T-helper 17 cell (primary cell): ENCODE measurements at regions not wholly inside any gene's neighbourhood (a gene's known extent, or its start where the extent isn't known, plus 50 kb on each side); places are given as distances from the start of the nearest gene placed in this dataset.

ENCODE experiments used
- ATAC-seq: fragments of 150-1000 bp; cut with Tn5 transposase; 2 replicates; pipeline ENCODE4 v1.10.0; 2021; ENCODE audit warnings: mild to moderate bottlenecking, moderate library complexity
- DNase-seq, 3 donors: peaks; one replicate each; pipeline versions ENCODE4 v3.0.0 to v3.0.0-alpha.2; 2020 to 2021
- H3K9me3 ChIP-seq: one replicate; pipeline ENCODE4 v1.7.0; 2013; ENCODE audit warnings: low read length, mild to moderate bottlenecking; ENCODE audit not compliant: control insufficient read depth, poor library complexity, severe bottlenecking
- H3K27ac Mint-ChIP-seq: one replicate; pipeline ENCODE4 v1.8.0; 2022; ENCODE audit warnings: mild to moderate bottlenecking, moderate library complexity, mixed read lengths
- H3K27me3 Mint-ChIP-seq: one replicate; pipeline ENCODE4 v1.8.0; 2022; ENCODE audit warnings: mixed read lengths
- H3K36me3 Mint-ChIP-seq: one replicate; pipeline ENCODE4 v1.8.0; 2022; ENCODE audit warnings: low read depth, mixed read lengths
- H3K4me1 Mint-ChIP-seq: one replicate; pipeline ENCODE4 v1.8.0; 2022; ENCODE audit warnings: mild to moderate bottlenecking, mixed read lengths
- H3K4me3 Mint-ChIP-seq: one replicate; pipeline ENCODE4 v1.8.0; 2022; ENCODE audit warnings: mild to moderate bottlenecking, moderate library complexity, mixed read lengths

DNA sequence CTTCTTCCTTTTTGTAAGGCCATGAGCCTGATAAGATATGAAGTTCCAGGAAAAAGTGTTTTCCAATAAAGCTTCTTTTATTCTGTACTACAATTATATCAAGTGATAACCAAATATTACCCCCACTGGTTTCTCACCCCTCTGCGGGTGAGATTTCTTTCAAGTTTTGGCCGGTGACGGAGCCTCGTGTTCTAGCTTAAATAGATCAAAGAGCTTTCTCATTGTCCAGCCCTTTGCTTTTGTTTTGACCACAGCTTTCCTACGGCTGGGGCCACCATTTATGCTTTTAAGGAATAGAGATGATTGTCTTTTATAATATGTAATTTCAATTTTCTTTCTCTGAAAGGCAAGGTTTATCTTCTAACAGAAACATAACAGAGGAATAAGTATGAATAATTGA, 196.7 kb upstream of the MTPN start:
- Mint-ChIP-seq H3K4me3 (no peak overlapping the region), H3K36me3 (no peaks in the 10 kb centered on the region), H3K27ac (no peak overlapping the region), H3K27me3 (no peaks in the 10 kb centered on the region), H3K4me1 (peaks cover 5% of the 10 kb centered on the region)
- ATAC-seq (no peak), DNase-seq (no peak)
- H3K9me3 ChIP-seq, result no peaks in the 10 kb centered on the region

- ATAC-seq (no peak), DNase-seq (no peak)
- Mint-ChIP-seq H3K4me1 (peaks cover 5% of the 10 kb centered on the region), H3K27ac (no peak overlapping the region), H3K36me3 (no peaks in the 10 kb centered on the region), H3K27me3 (no peaks in the 10 kb centered on the region), H3K4me3 (no peak overlapping the region)
- H3K9me3 ChIP-seq, result no peaks in the 10 kb centered on the region
Observed at GRCh38 chr7:136171233-136171632, 194.1 kb upstream of the MTPN start.

- DNase-seq, result no peak
- H3K4me1 Mint-ChIP-seq, result peaks cover 2% of the 10 kb centered on the region
- no peak for ATAC-seq
- no peak overlapping the region for H3K27ac Mint-ChIP-seq
- H3K27me3 Mint-ChIP-seq, result no peaks in the 10 kb centered on the region
- no peaks in the 10 kb centered on the region for H3K9me3 ChIP-seq
- no peaks in the 10 kb centered on the region for H3K36me3 Mint-ChIP-seq
- H3K4me3 Mint-ChIP-seq, result no peak overlapping the region
Observed at GRCh38 chr7:136168821-136169220, 191.7 kb upstream of the MTPN start.

DNA sequence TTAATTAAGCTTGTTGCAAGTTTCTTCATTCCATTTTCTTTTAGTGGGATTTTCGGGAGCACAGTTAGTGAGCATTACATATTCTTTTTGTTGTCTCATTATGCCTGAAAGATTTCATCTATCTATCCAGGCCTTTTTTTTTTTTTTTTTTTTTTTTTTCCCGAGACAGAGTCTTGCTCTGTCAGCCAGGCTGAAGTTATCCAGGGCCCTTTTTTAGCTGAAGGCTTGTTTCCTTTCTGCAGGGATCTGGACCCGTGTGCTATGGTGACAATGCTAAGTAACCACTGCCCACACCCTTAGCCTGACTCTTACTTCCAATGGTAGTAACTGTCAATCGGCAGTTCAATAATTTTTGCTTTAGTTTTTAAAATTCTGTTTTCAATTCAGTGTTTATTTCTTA, 190.8 kb upstream of the MTPN start:
- no peaks in the 10 kb centered on the region for H3K27me3 Mint-ChIP-seq
- no peaks in the 10 kb centered on the region for H3K9me3 ChIP-seq
- H3K36me3 Mint-ChIP-seq, result no peaks in the 10 kb centered on the region
- H3K4me3 Mint-ChIP-seq, result no peak overlapping the region
- DNase-seq, result no peak
- H3K4me1 Mint-ChIP-seq, result peaks cover 2% of the 10 kb centered on the region
- ATAC-seq, result no peak
- H3K27ac Mint-ChIP-seq, result no peak overlapping the region

DNA sequence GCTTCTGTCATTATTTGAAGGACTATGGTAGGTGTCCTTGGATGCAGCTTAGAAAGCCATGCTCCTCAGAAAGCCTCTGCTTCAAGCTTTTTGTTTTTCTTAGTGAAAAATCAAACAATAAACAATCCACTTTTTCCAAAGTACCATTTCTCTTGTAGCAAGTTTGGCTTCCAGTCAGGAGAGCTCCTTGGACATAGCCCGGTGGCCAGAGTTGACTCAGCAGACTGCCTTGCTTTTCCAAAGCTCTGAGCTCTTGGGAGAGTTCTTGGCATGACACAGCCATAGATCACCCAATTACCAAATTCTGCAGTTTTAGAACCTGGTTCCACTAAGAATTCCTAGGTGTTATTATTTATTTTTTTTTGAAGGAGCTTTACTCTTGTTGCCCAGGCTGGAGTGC, 189.4 kb upstream of the MTPN start:
- DNase-seq, result no peak
- Mint-ChIP-seq H3K4me3 (no peak overlapping the region), H3K27me3 (no peaks in the 10 kb centered on the region), H3K36me3 (no peaks in the 10 kb centered on the region), H3K27ac (no peak overlapping the region), H3K4me1 (no peaks in the 10 kb centered on the region)
- H3K9me3 ChIP-seq, result no peaks in the 10 kb centered on the region
- no peak for ATAC-seq

DNA sequence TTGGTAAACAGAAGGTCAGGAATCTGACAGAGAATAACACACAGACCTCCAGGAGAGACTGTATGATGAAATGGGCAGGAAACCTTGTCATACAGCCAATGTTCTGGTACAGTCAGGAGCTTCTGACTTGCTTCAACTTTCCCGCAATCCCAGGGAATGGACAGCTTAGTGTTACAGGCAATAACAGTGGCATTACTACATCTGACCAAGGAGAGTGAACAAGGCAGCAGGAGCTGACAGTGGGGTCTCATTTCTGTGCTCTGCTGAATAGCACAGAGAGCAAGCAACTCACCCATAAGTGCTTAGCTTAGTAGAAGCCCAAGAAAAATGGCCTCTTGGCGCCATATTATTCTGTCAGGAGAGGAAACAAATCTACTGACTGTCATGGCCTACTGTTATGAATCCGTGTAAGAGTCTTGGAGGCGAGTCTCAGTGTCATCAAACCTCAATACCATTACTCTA, 186.2 kb upstream of the MTPN start:
- no peak for ATAC-seq
- Mint-ChIP-seq H3K27ac (no peak overlapping the region), H3K4me1 (peaks cover 2% of the 10 kb centered on the region), H3K27me3 (no peaks in the 10 kb centered on the region), H3K4me3 (no peak overlapping the region), H3K36me3 (no peaks in the 10 kb centered on the region)
- no peak for DNase-seq
- H3K9me3 ChIP-seq, result no peaks in the 10 kb centered on the region

DNA sequence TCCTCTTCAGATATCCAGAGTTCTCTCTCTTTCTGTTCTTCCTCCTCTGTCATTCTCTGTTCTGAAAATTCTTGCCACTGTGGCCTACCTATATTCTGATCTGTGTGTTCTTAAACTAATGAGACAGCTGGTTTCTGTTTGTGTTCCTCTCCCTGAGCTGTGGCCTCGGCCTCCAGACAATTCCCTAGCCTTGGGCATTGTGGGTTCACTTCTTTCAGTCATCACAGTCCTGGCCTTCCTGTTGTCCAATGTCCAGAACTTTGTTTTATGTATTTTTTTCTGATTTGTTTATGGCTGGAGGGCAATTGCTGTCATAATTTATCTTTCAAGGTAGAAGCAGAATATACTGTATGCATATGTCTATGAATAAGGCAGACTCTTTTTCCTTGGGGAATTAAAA, 173.2 kb upstream of the MTPN start:
- H3K4me1 Mint-ChIP-seq, result peaks cover 3% of the 10 kb centered on the region
- H3K36me3 Mint-ChIP-seq, result no peaks in the 10 kb centered on the region
- DNase-seq (no peak), ATAC-seq (no peak)
- no peaks in the 10 kb centered on the region for H3K27me3 Mint-ChIP-seq
- H3K27ac Mint-ChIP-seq, result no peak overlapping the region
- H3K9me3 ChIP-seq, result no peaks in the 10 kb centered on the region
- H3K4me3 Mint-ChIP-seq, result no peak overlapping the region

- Mint-ChIP-seq H3K27me3 (no peaks in the 10 kb centered on the region), H3K4me1 (peaks cover 3% of the 10 kb centered on the region), H3K27ac (no peak overlapping the region), H3K4me3 (no peak overlapping the region), H3K36me3 (no peaks in the 10 kb centered on the region)
- ATAC-seq (no peak), DNase-seq (no peak)
- no peaks in the 10 kb centered on the region for H3K9me3 ChIP-seq
Observed at GRCh38 chr7:136148920-136149319, 171.8 kb upstream of the MTPN start.

DNA sequence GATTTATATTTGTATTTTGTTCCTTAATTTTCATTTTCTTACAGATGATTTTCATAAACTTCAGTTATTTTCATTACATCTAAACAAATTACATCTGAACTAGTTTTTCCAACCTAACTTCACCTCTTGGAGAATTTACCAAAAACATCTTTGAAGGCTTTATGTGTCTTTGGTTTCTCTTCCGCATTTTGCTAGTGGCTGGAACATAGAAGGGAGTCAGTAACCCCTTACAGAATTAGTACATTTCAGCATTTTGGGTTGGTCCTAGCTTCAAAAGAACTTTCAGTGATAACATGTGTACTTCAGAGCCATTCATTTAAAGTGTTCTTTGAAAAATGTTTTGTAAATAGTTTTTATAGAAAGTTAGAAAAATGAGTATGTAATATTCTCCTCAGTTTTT, 169.8 kb upstream of the MTPN start:
- H3K4me1 Mint-ChIP-seq, result peaks cover 3% of the 10 kb centered on the region
- no peaks in the 10 kb centered on the region for H3K36me3 Mint-ChIP-seq
- DNase-seq (no peak), ATAC-seq (no peak)
- H3K27ac Mint-ChIP-seq, result no peak overlapping the region
- H3K4me3 Mint-ChIP-seq, result no peak overlapping the region
- H3K9me3 ChIP-seq, result no peaks in the 10 kb centered on the region
- H3K27me3 Mint-ChIP-seq, result no peaks in the 10 kb centered on the region

DNA sequence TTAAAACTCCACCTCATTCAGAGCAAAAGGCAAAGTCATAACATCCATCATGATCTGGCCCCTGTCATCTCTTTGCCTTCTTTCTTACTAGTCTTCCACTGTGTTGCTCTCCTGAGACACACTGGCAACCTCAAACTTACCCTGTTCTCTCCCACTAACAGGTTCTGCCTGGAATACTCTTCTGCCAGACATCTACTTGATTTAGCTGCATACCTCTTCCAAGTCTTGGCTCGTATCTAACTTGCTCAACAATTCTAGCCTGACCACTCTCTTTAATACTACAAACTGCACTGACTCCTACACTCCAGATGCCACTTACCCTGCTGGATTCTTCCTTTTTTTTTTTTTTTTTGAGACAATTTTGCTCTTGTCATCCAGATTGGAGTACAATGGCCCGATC, 167.0 kb upstream of the MTPN start:
- Mint-ChIP-seq H3K4me1 (no peaks in the 10 kb centered on the region), H3K36me3 (no peaks in the 10 kb centered on the region), H3K27me3 (no peaks in the 10 kb centered on the region), H3K27ac (no peak overlapping the region), H3K4me3 (no peak overlapping the region)
- DNase-seq (no peak), ATAC-seq (no peak)
- no peaks in the 10 kb centered on the region for H3K9me3 ChIP-seq

- ATAC-seq (no peak), DNase-seq (no peak)
- no peak overlapping the region for H3K27ac Mint-ChIP-seq
- H3K4me3 Mint-ChIP-seq, result no peak overlapping the region
- H3K27me3 Mint-ChIP-seq, result no peaks in the 10 kb centered on the region
- H3K36me3 Mint-ChIP-seq, result no peaks in the 10 kb centered on the region
- H3K9me3 ChIP-seq, result no peaks in the 10 kb centered on the region
- no peaks in the 10 kb centered on the region for H3K4me1 Mint-ChIP-seq
Observed at GRCh38 chr7:136143271-136143670, 166.1 kb upstream of the MTPN start.

DNA sequence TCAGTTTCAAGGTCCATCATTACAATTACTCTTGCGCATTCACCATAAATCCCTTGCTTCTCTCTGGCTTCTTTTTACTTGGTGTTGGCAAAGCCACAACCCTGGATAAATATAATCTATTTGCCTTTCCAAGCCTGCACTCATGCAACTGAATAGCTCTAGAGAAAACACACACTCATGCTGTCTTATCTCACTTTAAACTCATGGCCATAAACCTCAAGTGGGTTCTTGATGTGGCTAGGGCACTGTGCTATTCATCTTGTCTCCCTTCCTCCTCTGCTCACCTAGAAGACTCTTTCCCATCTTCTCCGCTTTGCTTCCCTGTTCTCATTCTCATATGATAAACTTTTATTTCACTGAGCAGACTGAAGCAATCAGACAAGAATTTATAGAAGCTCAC, 165.4 kb upstream of the MTPN start:
- Mint-ChIP-seq H3K27ac (no peak overlapping the region), H3K27me3 (no peaks in the 10 kb centered on the region), H3K4me3 (no peak overlapping the region), H3K36me3 (no peaks in the 10 kb centered on the region), H3K4me1 (no peaks in the 10 kb centered on the region)
- no peak for ATAC-seq
- H3K9me3 ChIP-seq, result no peaks in the 10 kb centered on the region
- DNase-seq, result no peak

DNA sequence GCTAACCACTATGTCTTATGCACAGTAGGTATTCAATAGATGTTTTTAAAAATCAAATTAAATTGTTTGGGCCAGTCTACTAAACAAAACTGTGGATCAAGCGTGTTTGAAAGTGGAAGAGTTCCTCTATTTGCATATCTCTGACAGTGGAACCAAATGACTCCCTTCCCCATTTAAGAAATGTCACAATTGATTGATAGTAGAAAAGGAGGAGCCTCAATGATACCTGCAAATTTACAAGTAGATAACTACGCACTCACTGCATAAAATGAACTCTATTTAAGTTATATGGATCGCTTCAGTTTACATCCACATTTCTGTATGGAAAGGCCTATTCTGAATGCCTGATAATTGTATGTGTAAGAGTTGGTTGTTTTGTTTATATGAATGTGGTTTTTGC, 163.3 kb upstream of the MTPN start:
- Mint-ChIP-seq H3K36me3 (no peaks in the 10 kb centered on the region), H3K27ac (no peak overlapping the region)

DNA sequence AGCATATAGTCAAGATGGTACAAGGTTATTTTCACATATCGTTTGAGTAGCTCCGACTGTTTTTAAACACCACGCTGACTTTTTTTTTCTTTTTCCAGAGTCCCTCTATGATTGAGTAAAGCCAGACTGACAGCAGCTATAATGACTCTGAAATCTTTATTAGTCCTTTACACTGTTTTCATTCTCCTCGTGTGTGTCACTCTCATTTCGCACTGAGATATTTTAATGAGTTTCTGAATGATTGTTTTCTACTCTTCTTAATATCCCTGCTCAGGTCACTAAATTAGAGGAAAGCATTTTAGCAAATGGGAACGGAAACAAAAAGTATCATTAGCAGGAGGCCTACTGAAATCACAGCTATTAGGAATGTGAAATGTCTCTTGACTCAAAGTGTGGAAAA, 162.3 kb upstream of the MTPN start:
- Mint-ChIP-seq H3K27me3 (no peaks in the 10 kb centered on the region), H3K4me1 (peaks cover 3% of the 10 kb centered on the region), H3K27ac (no peak overlapping the region), H3K36me3 (peaks cover 3% of the 10 kb centered on the region), H3K4me3 (no peak overlapping the region)
- no peak for ATAC-seq
- DNase-seq, result no peak
- no peaks in the 10 kb centered on the region for H3K9me3 ChIP-seq

More for the DNA sequence above, 163.3 kb upstream of the MTPN start:
- no peaks in the 10 kb centered on the region for H3K4me1 Mint-ChIP-seq
- DNase-seq (no peak), ATAC-seq (no peak)
- H3K4me3 Mint-ChIP-seq, result no peak overlapping the region
- H3K9me3 ChIP-seq, result no peaks in the 10 kb centered on the region
- H3K27me3 Mint-ChIP-seq, result no peaks in the 10 kb centered on the region

DNA sequence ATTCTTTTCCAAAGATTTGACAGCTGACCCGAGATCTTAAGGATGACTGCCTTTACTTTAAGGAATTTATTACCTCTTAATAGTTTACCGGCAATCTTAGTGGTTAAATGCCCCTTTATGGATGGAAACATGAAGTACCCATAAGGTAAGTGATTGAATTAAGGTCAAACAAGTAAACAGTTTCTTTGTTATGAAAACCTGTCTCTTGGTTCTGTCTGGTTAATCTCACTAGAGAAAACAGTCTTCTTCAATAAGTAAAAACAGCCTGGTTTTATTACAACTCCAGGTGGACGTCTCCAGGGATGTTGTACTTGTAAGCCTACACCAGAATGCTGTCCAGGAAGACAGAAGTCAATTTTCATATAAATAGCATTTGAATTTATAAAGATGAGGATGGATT, 161.8 kb upstream of the MTPN start:
- Mint-ChIP-seq H3K27ac (no peak overlapping the region), H3K27me3 (no peaks in the 10 kb centered on the region), H3K36me3 (peaks cover 3% of the 10 kb centered on the region), H3K4me1 (peaks cover 3% of the 10 kb centered on the region), H3K4me3 (no peak overlapping the region)
- no peak for DNase-seq
- H3K9me3 ChIP-seq, result no peaks in the 10 kb centered on the region
- no peak for ATAC-seq
